BE2C (cell line): ENCODE measurements at regions not wholly inside any gene's neighbourhood (a gene's known extent, or its start where the extent isn't known, plus 50 kb on each side); places are given as distances from the start of the nearest gene placed in this dataset.
"Not testable (repeated sequence)": the region's sequence is repeated elsewhere in the genome, so short reads cannot be mapped to it uniquely, and the experiment has no call there.

Experiments
- DNase-seq: peaks from one replicate; pipeline ENCODE4 v3.0.0-alpha.2; 2020
- H3K27me3 ChIP-seq: fragments of 250-450 bp; sonication (Bioruptor Pico); 2 replicates; pipeline ENCODE4 v1.5.1; 2020; ENCODE audit warnings: mild to moderate bottlenecking
- H3K36me3 ChIP-seq: fragments of 250-450 bp; sonication (Bioruptor Pico); 2 replicates; pipeline ENCODE4 v1.5.1; 2020; ENCODE audit warnings: mild to moderate bottlenecking
- H3K4me1 ChIP-seq: fragments of 250-450 bp; sonication (Bioruptor Pico); 2 replicates; pipeline ENCODE4 v1.5.1; 2020
- H3K4me3 ChIP-seq: 2 replicates; pipeline ENCODE4 v1.5.1; 2011; ENCODE audit warnings: low read depth, low read length
- H3K9me3 ChIP-seq: fragments of 250-450 bp; sonication (Bioruptor Pico); 2 replicates; pipeline ENCODE4 v1.5.1; 2020
- CTCF ChIP-seq: IDR thresholded peaks from 2 replicates; pipeline ENCODE4 v1.5.1; 2012; ENCODE audit warnings: mild to moderate bottlenecking, low read depth, low read length

- not testable (repeated sequence) for H3K27me3 ChIP-seq, H3K9me3 ChIP-seq, H3K4me1 ChIP-seq, H3K36me3 ChIP-seq
- peak overlapping the region; percentile 38 for H3K4me3 ChIP-seq
- DNase-seq: peak; percentile 74
- peak; percentile 32 for TF ChIP-seq CTCF
Measured at GRCh38 chr5:62223312-62223670, 82.7 kb upstream of the KIF2A start.

- not testable (repeated sequence) for H3K4me3 ChIP-seq, H3K36me3 ChIP-seq, DNase-seq, H3K9me3 ChIP-seq, H3K27me3 ChIP-seq, H3K4me1 ChIP-seq
- peak; percentile 35 for TF ChIP-seq CTCF
Measured at GRCh38 chr5:62224987-62225601, 80.9 kb upstream of the KIF2A start.

- H3K4me1 ChIP-seq, H3K4me3 ChIP-seq: not testable (repeated sequence)
Measured at GRCh38 chr5:62230876-62231388, 75.1 kb upstream of the KIF2A start.

GRCh38 chr5:62231576-62231975 is 74.4 kb upstream of the KIF2A start:
- no peaks in the 10 kb centered on the region for H3K4me1 ChIP-seq
- no peak for TF ChIP-seq CTCF
- no peaks in the 10 kb centered on the region for H3K36me3 ChIP-seq
- H3K27me3 ChIP-seq: no peaks in the 10 kb centered on the region
- no peak overlapping the region for H3K4me3 ChIP-seq
- no peaks in the 10 kb centered on the region for H3K9me3 ChIP-seq
- no peak for DNase-seq

More at GRCh38 chr5:62230876-62231388, 75.1 kb upstream of the KIF2A start:
- H3K9me3 ChIP-seq, H3K36me3 ChIP-seq, H3K27me3 ChIP-seq, DNase-seq: not testable (repeated sequence)

- H3K27me3 ChIP-seq, H3K4me1 ChIP-seq, DNase-seq, H3K9me3 ChIP-seq, H3K4me3 ChIP-seq, H3K36me3 ChIP-seq: not testable (repeated sequence)
Measured at GRCh38 chr5:62232218-62232617, 73.8 kb upstream of the KIF2A start.

GRCh38 chr5:62233083-62234046 is 72.6 kb upstream of the KIF2A start:
- not testable (repeated sequence) for H3K4me3 ChIP-seq, DNase-seq, H3K9me3 ChIP-seq, H3K36me3 ChIP-seq, H3K27me3 ChIP-seq, H3K4me1 ChIP-seq

- not testable (repeated sequence) for DNase-seq, H3K36me3 ChIP-seq, H3K4me1 ChIP-seq, H3K27me3 ChIP-seq, H3K9me3 ChIP-seq, H3K4me3 ChIP-seq
Measured at GRCh38 chr5:62236593-62236992, 69.4 kb upstream of the KIF2A start.

- not testable (repeated sequence) for H3K36me3 ChIP-seq, H3K4me3 ChIP-seq, H3K4me1 ChIP-seq, H3K9me3 ChIP-seq, H3K27me3 ChIP-seq, DNase-seq
Measured at GRCh38 chr5:62237944-62238343, 68.1 kb upstream of the KIF2A start.

GRCh38 chr5:62238584-62238983 is 67.4 kb upstream of the KIF2A start:
- H3K4me1 ChIP-seq, H3K36me3 ChIP-seq, DNase-seq, H3K27me3 ChIP-seq, H3K9me3 ChIP-seq, H3K4me3 ChIP-seq: not testable (repeated sequence)

GRCh38 chr5:62240494-62240893 is 65.5 kb upstream of the KIF2A start:
- not testable (repeated sequence) for H3K4me1 ChIP-seq, H3K36me3 ChIP-seq, H3K9me3 ChIP-seq, DNase-seq, H3K27me3 ChIP-seq, H3K4me3 ChIP-seq

- H3K36me3 ChIP-seq, DNase-seq, H3K4me3 ChIP-seq, H3K4me1 ChIP-seq, H3K27me3 ChIP-seq, H3K9me3 ChIP-seq: not testable (repeated sequence)
Measured at GRCh38 chr5:62242000-62242399, 64.0 kb upstream of the KIF2A start.

- not testable (repeated sequence) for H3K9me3 ChIP-seq, H3K36me3 ChIP-seq, H3K27me3 ChIP-seq, DNase-seq, H3K4me3 ChIP-seq, H3K4me1 ChIP-seq
Measured at GRCh38 chr5:62243046-62243445, 63.0 kb upstream of the KIF2A start.
